GM10266 (cell line): ENCODE measurements at regions not wholly inside any gene's neighbourhood (a gene's known extent, or its start where the extent isn't known, plus 50 kb on each side); places are given as distances from the start of the nearest gene placed in this dataset.

Experiments
- DNase-seq: peaks from one replicate; pipeline ENCODE4 v3.0.0; 2012; ENCODE audit errors: extremely low spot score
- CTCF ChIP-seq: IDR thresholded peaks from 2 replicates; pipeline ENCODE4 v1.5.1; 2012; ENCODE audit warnings: mild to moderate bottlenecking, low read depth; ENCODE audit not compliant: control insufficient read depth, insufficient read depth; ENCODE audit errors: missing control alignments

- DNase-seq, result no peak
- no peak for TF ChIP-seq CTCF
Measured at GRCh38 chr5:126186210-126186609, 237.0 kb upstream of the GRAMD2B start.

- no peak for DNase-seq
- no peak for TF ChIP-seq CTCF
Measured at GRCh38 chr5:126188804-126189203, 234.4 kb upstream of the GRAMD2B start.

- TF ChIP-seq CTCF, result no peak
- no peak for DNase-seq
Measured at GRCh38 chr5:126189231-126189630, 234.0 kb upstream of the GRAMD2B start.

- no peak for TF ChIP-seq CTCF
- DNase-seq, result no peak
Measured at GRCh38 chr5:126189862-126190261, 233.3 kb upstream of the GRAMD2B start.

- no peak for DNase-seq
- TF ChIP-seq CTCF, result no peak
Measured at GRCh38 chr5:126192226-126192625, 231.0 kb upstream of the GRAMD2B start.

- TF ChIP-seq CTCF, result no peak
- no peak for DNase-seq
Measured at GRCh38 chr5:126195410-126196100, 227.7 kb upstream of the GRAMD2B start.

GRCh38 chr5:126198531-126198930 is 224.7 kb upstream of the GRAMD2B start:
- no peak for DNase-seq
- TF ChIP-seq CTCF, result no peak
